ENCODE measurements at regions not wholly inside any gene's neighbourhood (a gene's known extent, or its start where the extent isn't known, plus 50 kb on each side); places are given as distances from the start of the nearest gene placed in this dataset.

- TF ChIP-seq CTCF (conservative IDR thresholded peaks at IDR 0.05 in 1 of 2, IDR thresholded peaks at IDR 0.05 in 1 of 2; ENCODE audit: low read depth in 1 of 2, low read length in 2 of 2) = no peak
- no peak for TF ChIP-seq EZH2 (IDR thresholded peaks at IDR 0.05; ENCODE audit: low read length, missing control alignments)
- no peak overlapping the region for H3K27ac ChIP-seq (ENCODE audit: insufficient read depth, low read length)
- H3K36me3 ChIP-seq (ENCODE audit: control insufficient read depth, insufficient read depth, low read length) = no peaks in the 10 kb centered on the region
- no peaks in the 10 kb centered on the region for H3K4me1 ChIP-seq (ENCODE audit: control insufficient read depth, extremely low read depth, insufficient read depth, low read length)
- DNase-seq (ENCODE audit: low read depth in 2 of 2) = no peak
- no peaks in the 10 kb centered on the region for H3K9me3 ChIP-seq (ENCODE audit: control insufficient read depth, insufficient read depth, low read depth, low read length)
- no peak overlapping the region for H3K4me3 ChIP-seq (replicated peaks in 1 of 4; ENCODE audit: control extremely low read depth in 1 of 4, insufficient read depth in 1 of 4, low read depth in 3 of 4, low read length in 4 of 4)
- H2AFZ ChIP-seq (ENCODE audit: low read length) = no peak overlapping the region
- no peaks in the 10 kb centered on the region for H4K20me1 ChIP-seq (ENCODE audit: control insufficient read depth, extremely low read depth, insufficient read depth, low read length)
- no peak overlapping the region for H3K4me2 ChIP-seq (ENCODE audit: extremely low read depth, insufficient read depth, low read length)
- H3K27me3 ChIP-seq (ENCODE audit: control insufficient read depth, insufficient read depth, low read length) = no peaks in the 10 kb centered on the region
- H3K79me2 ChIP-seq (ENCODE audit: control insufficient read depth, insufficient read depth, low read length) = no peaks in the 10 kb centered on the region
- H3K9ac ChIP-seq (ENCODE audit: insufficient read depth, low read length) = no peak overlapping the region
Observed at GRCh38 chr4:189113389-189113888, 827.2 kb upstream of the FRG1 start.

- Histone ChIP-seq H3K9ac (ENCODE audit: insufficient read depth, low read length) (no peak overlapping the region), H2AFZ (ENCODE audit: low read length) (no peak overlapping the region), H3K79me2 (ENCODE audit: control insufficient read depth, insufficient read depth, low read length) (no peaks in the 10 kb centered on the region), H3K4me1 (ENCODE audit: control insufficient read depth, extremely low read depth, insufficient read depth, low read length) (no peaks in the 10 kb centered on the region), H3K4me2 (ENCODE audit: extremely low read depth, insufficient read depth, low read length) (no peak overlapping the region), H3K27me3 (ENCODE audit: control insufficient read depth, insufficient read depth, low read length) (no peaks in the 10 kb centered on the region), H3K4me3 (replicated peaks in 1 of 4; ENCODE audit: control extremely low read depth in 1 of 4, insufficient read depth in 1 of 4, low read depth in 3 of 4, low read length in 4 of 4) (no peak overlapping the region), H3K9me3 (ENCODE audit: control insufficient read depth, insufficient read depth, low read depth, low read length) (no peaks in the 10 kb centered on the region), H4K20me1 (ENCODE audit: control insufficient read depth, extremely low read depth, insufficient read depth, low read length) (no peaks in the 10 kb centered on the region), H3K27ac (ENCODE audit: insufficient read depth, low read length) (no peak overlapping the region), H3K36me3 (ENCODE audit: control insufficient read depth, insufficient read depth, low read length) (no peaks in the 10 kb centered on the region)
- TF ChIP-seq EZH2 (IDR thresholded peaks at IDR 0.05; ENCODE audit: low read length, missing control alignments) (no peak), CTCF (conservative IDR thresholded peaks at IDR 0.05 in 1 of 2, IDR thresholded peaks at IDR 0.05 in 1 of 2; ENCODE audit: low read depth in 1 of 2, low read length in 2 of 2) (no peak)
- DNase-seq (ENCODE audit: low read depth in 2 of 2) = no peak
Observed at GRCh38 chr4:189117426-189117825, 823.2 kb upstream of the FRG1 start.

GRCh38 chr4:189121336-189121735 lies 819.3 kb upstream of the FRG1 start:
- no peaks in the 10 kb centered on the region for H3K36me3 ChIP-seq (ENCODE audit: control insufficient read depth, insufficient read depth, low read length)
- no peak overlapping the region for H3K27ac ChIP-seq (ENCODE audit: insufficient read depth, low read length)
- no peaks in the 10 kb centered on the region for H4K20me1 ChIP-seq (ENCODE audit: control insufficient read depth, extremely low read depth, insufficient read depth, low read length)
- DNase-seq (ENCODE audit: low read depth in 2 of 2) = no peak
- no peaks in the 10 kb centered on the region for H3K27me3 ChIP-seq (ENCODE audit: control insufficient read depth, insufficient read depth, low read length)
- TF ChIP-seq EZH2 (IDR thresholded peaks at IDR 0.05; ENCODE audit: low read length, missing control alignments) (no peak), CTCF (conservative IDR thresholded peaks at IDR 0.05 in 1 of 2, IDR thresholded peaks at IDR 0.05 in 1 of 2; ENCODE audit: low read depth in 1 of 2, low read length in 2 of 2) (no peak)
- H3K9ac ChIP-seq (ENCODE audit: insufficient read depth, low read length) = no peak overlapping the region
- no peak overlapping the region for H3K4me3 ChIP-seq (replicated peaks in 1 of 4; ENCODE audit: control extremely low read depth in 1 of 4, insufficient read depth in 1 of 4, low read depth in 3 of 4, low read length in 4 of 4)
- no peak overlapping the region for H3K4me2 ChIP-seq (ENCODE audit: extremely low read depth, insufficient read depth, low read length)
- no peak overlapping the region for H2AFZ ChIP-seq (ENCODE audit: low read length)
- no peaks in the 10 kb centered on the region for H3K9me3 ChIP-seq (ENCODE audit: control insufficient read depth, insufficient read depth, low read depth, low read length)
- H3K79me2 ChIP-seq (ENCODE audit: control insufficient read depth, insufficient read depth, low read length) = no peaks in the 10 kb centered on the region
- no peaks in the 10 kb centered on the region for H3K4me1 ChIP-seq (ENCODE audit: control insufficient read depth, extremely low read depth, insufficient read depth, low read length)

Data from fibroblast of lung (primary cell).